ENCODE measurements at regions not wholly inside any gene's neighbourhood (a gene's known extent, or its start where the extent isn't known, plus 50 kb on each side); places are given as distances from the start of the nearest gene placed in this dataset.

DNA sequence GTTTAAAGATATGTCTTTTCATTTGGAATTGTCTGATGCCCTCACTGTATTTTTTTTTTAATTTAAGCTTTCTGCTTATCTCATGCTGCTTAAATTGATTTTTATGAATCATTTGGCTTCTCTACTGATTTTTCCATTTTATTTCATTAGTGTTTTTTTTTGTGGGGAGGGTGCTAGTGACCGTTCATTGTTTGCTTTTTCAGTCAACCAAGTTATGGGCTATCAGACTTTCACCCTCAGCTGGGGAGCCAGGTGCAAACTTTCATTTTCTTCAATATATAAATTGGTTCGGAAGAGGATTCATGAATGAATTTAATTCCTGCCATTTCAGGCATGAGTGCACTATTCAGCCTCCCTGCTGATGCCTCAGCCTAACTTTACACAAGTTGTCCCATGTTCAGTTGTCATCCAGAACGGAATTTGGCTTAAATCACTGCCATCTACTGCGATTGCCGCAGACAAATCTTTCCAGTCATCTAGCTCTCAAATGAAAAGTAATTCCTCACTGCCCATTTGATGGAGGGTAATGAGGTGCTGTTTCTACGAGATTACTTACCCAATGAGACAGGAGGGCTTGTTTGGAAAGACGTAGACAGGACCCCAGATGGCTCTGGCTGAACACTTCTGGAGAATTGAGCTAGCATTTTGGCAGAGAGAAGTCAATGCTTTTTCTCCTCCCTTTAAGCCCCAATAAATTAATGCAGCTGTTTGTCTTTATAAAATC, 89.9 kb upstream of the RORA start:
- no peaks in the 10 kb centered on the region for H3K9me3 Mint-ChIP-seq
- peaks cover 21% of the 10 kb centered on the region for H3K27me3 Mint-ChIP-seq
- DNase-seq, result no peak
- H3K27ac Mint-ChIP-seq, result no peak overlapping the region
- H3K36me3 Mint-ChIP-seq (ENCODE audit: low read depth), result no peaks in the 10 kb centered on the region
- no peaks in the 10 kb centered on the region for H3K4me1 Mint-ChIP-seq (ENCODE audit: low read depth)
- H3K4me3 Mint-ChIP-seq, result no peak overlapping the region

DNA sequence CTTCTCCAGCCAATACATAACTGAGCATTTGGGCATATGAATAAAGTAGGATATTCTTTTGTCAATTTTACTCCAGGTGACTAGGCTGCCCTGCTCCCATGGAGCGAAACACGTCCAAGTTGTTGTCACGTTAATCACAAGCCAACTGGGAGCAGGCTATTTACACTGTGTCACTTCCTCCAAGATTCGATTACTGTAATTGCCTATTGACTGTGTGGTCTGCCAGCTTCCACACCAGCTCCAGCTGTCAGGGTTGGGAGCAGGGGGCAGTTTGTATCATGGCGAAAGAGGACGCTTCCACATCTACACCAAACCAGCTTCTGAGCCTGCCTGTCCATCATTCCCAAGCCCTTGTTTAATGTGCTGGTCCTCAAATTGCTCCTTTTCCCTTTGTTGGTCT, 89.2 kb upstream of the RORA start:
- no peak for DNase-seq
- Mint-ChIP-seq H3K27me3 (peaks cover 18% of the 10 kb centered on the region), H3K4me3 (no peak overlapping the region), H3K4me1 (ENCODE audit: low read depth) (no peaks in the 10 kb centered on the region), H3K27ac (no peak overlapping the region), H3K36me3 (ENCODE audit: low read depth) (no peaks in the 10 kb centered on the region), H3K9me3 (no peaks in the 10 kb centered on the region)

DNA sequence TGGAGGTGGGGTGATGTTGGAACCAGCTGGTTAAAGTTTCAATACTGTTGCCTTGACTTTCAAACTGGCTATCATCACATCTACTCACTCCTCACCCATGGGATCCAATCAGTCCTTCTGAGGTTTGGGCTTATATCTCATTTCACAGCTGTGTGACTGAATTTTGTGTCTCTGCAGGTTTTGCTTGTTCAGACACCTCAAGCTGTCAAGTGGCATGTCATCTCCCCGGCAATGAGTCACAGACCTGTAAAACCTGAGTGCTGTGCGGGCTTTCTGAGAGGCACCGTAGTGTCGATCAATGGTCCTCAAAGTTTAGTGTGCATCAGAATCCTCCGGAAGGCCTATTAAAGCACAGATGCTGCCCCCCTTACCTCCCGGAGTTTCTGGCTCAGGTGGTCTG, 86.4 kb upstream of the RORA start:
- no peaks in the 10 kb centered on the region for H3K4me1 Mint-ChIP-seq (ENCODE audit: low read depth)

DNA sequence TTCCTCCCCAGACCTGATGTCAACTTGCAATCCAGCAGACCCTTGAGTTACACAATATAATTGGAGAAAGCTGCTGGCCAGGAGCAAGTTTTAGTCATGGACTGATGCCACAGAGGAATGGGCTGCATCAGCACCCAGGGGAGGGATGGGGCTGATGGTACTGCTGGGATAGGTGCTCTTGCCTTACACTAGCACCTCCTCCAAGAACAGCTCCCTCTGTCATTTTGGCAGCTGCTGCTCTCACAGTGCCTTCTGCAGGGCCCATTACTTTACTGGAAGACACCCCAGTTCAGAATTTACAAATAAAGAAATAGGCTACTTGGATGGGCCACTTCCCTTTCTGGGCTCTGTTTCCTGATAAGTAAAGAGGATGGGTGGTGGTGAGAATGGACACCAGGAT, 85.3 kb upstream of the RORA start:
- no peak for DNase-seq
- Mint-ChIP-seq H3K27ac (no peak overlapping the region), H3K27me3 (peaks cover 7% of the 10 kb centered on the region), H3K4me1 (ENCODE audit: low read depth) (no peaks in the 10 kb centered on the region), H3K4me3 (no peak overlapping the region), H3K9me3 (no peaks in the 10 kb centered on the region), H3K36me3 (ENCODE audit: low read depth) (no peaks in the 10 kb centered on the region)

More for the DNA sequence above, 86.4 kb upstream of the RORA start:
- DNase-seq, result no peak
- Mint-ChIP-seq H3K27ac (no peak overlapping the region), H3K4me3 (no peak overlapping the region), H3K27me3 (peaks cover 15% of the 10 kb centered on the region), H3K9me3 (no peaks in the 10 kb centered on the region), H3K36me3 (ENCODE audit: low read depth) (no peaks in the 10 kb centered on the region)

DNA sequence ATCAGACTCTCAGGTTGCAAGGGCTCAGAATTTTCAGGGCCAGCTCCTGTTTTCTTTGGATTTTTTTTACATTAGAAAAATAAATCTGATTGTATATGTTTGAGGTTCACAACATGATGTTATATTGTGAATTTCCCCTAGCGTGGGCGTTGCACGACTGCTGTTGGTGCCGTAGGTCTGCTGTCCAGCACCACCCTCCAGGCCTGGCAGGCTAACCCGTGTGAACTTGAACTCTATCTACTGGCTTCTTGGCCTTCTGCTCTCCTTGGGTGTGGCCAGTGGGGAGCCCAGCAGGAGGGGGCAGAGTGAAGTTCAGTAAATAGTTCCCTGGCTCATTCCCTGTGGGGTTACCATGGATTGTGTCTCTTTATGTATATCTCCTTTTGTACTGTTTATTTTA, 80.5 kb upstream of the RORA start:
- Mint-ChIP-seq H3K27me3 (peaks cover 13% of the 10 kb centered on the region), H3K4me1 (ENCODE audit: low read depth) (no peaks in the 10 kb centered on the region), H3K4me3 (no peak overlapping the region), H3K36me3 (ENCODE audit: low read depth) (no peaks in the 10 kb centered on the region), H3K27ac (no peak overlapping the region), H3K9me3 (no peaks in the 10 kb centered on the region)
- no peak for DNase-seq

DNA sequence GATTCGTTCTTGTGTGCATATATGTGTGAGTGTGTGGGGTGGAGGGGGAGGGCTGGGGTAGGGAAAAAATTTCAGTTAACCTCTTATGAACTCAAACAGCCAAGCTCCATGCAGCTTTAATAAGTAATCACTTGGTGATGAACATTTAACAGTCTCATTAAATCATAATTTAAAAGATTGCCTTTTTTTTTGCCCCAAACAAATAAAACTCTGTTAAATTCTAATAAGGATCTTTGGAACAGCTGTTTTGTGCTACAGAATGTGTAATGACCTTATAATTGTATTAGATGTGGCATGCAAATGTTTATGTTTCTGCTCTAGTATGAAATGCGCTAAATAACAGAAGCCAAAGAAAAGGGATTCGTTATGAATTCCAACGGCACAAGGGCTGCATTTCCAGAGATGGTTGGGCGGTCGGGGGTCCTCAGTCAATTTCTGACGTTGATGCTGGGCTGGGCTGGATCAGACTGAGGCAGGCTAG, 80.0 kb upstream of the RORA start:
- Mint-ChIP-seq H3K36me3 (ENCODE audit: low read depth) (no peaks in the 10 kb centered on the region), H3K4me1 (ENCODE audit: low read depth) (no peaks in the 10 kb centered on the region), H3K27me3 (peaks cover 13% of the 10 kb centered on the region), H3K27ac (no peak overlapping the region), H3K4me3 (no peak overlapping the region), H3K9me3 (no peaks in the 10 kb centered on the region)
- no peak for DNase-seq

DNA sequence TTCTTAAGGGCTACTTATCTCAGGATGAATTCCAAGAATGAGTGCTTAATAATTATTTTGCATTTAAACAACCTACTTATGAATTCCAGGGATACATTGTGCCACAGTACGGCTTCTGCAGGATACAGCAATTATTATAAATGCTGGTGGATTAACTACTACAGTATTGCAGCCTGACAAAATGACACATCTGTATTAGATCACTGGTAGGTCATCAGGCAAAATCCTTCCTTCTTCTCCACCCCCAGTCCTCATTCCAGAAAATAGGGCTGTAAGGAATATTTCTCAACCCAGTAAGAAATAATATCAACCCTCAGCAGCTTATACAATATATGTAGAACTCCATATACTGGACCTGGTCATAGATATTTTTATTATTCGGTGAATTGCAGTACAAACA, 79.3 kb upstream of the RORA start:
- Mint-ChIP-seq H3K36me3 (ENCODE audit: low read depth) (no peaks in the 10 kb centered on the region), H3K9me3 (no peaks in the 10 kb centered on the region), H3K4me3 (no peak overlapping the region), H3K27me3 (peaks cover 13% of the 10 kb centered on the region), H3K4me1 (ENCODE audit: low read depth) (no peaks in the 10 kb centered on the region), H3K27ac (no peak overlapping the region)
- no peak for DNase-seq

DNA sequence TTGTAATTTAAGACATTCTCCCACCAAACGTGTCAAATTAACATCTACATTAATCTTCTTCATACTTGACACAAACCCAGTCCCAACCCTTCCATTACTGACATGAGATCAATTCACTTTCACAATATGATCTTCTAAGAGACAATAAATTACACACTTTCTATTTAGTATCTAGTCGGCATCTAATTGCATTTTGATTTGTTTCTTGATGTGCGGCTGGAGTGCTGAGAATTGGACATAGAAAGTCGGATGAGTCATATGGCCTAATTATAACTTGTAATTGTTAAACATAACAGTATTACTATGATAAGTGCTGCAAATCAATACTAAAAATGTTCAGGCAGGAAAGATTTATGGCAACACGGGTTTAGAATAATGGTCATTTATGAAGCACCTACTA, 78.4 kb upstream of the RORA start:
- H3K36me3 Mint-ChIP-seq (ENCODE audit: low read depth), result no peaks in the 10 kb centered on the region
- no peaks in the 10 kb centered on the region for H3K9me3 Mint-ChIP-seq

DNA sequence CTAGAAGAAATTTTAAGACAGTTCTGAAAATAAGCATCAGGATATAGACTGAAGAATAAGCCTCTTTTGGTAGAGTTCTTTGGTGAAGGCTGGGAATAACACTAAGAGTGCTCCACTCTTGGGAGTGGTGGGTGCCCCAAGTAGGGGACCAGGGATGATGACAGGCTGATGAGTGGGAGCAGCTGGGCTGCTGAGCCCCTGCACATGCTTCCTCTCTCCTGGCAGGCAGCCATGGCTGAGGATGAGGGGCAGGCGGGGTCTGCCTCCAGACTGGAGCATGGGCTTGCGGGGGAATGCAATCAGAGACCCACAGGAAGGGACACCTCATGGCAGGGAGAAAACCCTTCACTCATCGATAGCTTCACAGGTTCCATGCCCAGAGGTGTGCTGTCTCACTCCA, 72.6 kb upstream of the RORA start:
- H3K27ac Mint-ChIP-seq, result no peak overlapping the region
- H3K9me3 Mint-ChIP-seq, result no peaks in the 10 kb centered on the region
- H3K4me3 Mint-ChIP-seq, result no peak overlapping the region
- H3K36me3 Mint-ChIP-seq (ENCODE audit: low read depth), result no peaks in the 10 kb centered on the region
- H3K27me3 Mint-ChIP-seq, result peaks cover 7% of the 10 kb centered on the region
- no peak for DNase-seq
- H3K4me1 Mint-ChIP-seq (ENCODE audit: low read depth), result no peaks in the 10 kb centered on the region

More for the DNA sequence above, 78.4 kb upstream of the RORA start:
- Mint-ChIP-seq H3K4me1 (ENCODE audit: low read depth) (no peaks in the 10 kb centered on the region), H3K4me3 (no peak overlapping the region), H3K27ac (no peak overlapping the region), H3K27me3 (peaks cover 13% of the 10 kb centered on the region)
- no peak for DNase-seq

DNA sequence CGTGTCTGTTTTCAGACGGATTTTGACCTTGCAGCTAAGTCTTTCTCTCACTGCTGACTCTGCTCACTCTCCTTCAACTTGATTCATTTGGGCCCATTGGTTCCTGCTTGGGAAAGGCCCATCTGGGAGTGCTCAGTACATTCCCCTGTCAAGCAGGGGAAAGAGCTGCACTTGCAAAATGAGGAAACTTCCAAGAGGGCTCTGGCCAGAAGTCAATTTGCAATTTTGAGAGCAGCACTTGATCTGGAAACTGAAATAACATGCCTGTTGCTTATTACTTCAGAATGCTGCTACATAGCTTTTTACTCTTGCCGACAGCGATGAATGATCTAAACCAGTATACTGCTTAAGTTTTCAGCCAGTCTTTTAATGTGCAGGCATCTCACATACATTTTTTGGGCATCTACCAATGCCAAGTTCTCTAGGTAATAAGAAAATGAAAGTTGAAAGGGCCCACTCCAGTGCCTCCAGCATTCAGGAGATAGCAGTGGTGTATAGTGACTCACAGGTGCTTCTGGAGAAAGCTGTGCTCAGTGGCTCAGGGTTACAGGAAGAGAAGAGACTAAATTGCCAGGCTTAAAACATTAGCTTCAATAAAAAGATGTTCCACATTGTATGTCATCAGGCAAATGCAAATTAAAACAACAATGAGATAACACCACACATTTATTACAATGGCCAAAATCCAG, 70.1 kb upstream of the RORA start:
- H3K27me3 Mint-ChIP-seq, result peaks cover 9% of the 10 kb centered on the region
- no peak overlapping the region for H3K27ac Mint-ChIP-seq
- H3K36me3 Mint-ChIP-seq (ENCODE audit: low read depth), result no peaks in the 10 kb centered on the region
- H3K4me1 Mint-ChIP-seq (ENCODE audit: low read depth), result no peaks in the 10 kb centered on the region
- no peak overlapping the region for H3K4me3 Mint-ChIP-seq
- DNase-seq, result no peak
- no peaks in the 10 kb centered on the region for H3K9me3 Mint-ChIP-seq

DNA sequence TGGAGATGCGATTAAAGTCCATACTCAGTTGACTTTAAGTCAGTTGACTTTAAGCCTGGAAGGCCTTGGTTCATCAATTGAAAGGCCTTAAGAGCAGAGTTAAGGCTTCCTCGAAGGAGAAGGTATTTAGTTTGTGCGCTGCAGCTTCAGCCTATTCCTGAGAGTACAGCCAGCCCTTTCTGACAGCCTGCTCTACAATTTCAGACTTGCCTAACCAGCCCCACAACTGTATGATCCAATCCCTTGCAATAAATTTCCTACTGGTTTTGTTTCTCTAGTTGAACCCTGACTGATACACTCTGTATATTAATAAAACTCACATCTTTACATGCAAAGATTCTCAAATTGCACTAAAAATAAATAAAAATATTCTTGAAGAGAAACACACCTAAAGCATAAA, 66.1 kb upstream of the RORA start:
- Mint-ChIP-seq H3K36me3 (ENCODE audit: low read depth) (no peaks in the 10 kb centered on the region), H3K9me3 (no peaks in the 10 kb centered on the region), H3K27ac (no peak overlapping the region), H3K4me3 (no peak overlapping the region), H3K4me1 (ENCODE audit: low read depth) (no peaks in the 10 kb centered on the region), H3K27me3 (peaks cover 18% of the 10 kb centered on the region)
- DNase-seq, result no peak

DNA sequence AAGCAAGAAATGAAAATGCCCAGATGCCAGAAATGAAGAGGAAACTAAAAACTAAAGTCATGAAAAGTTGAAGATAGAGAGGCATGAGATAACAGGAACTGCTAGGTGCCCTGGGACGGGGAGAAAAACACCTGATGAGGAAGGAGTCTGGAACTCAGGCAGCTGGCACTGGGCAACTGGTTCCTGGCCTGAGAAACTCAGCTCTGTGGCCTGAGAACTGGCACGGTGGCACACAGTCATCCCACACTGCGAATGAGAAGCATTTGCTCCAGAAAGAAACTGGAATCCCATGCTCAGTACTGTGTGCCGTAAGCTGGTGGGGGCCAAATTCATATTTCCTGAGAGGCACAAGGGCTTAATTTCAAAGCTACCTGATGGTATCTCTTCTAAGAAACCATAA, 53.6 kb upstream of the RORA start:
- Mint-ChIP-seq H3K36me3 (ENCODE audit: low read depth) (no peaks in the 10 kb centered on the region), H3K4me3 (no peak overlapping the region), H3K9me3 (no peaks in the 10 kb centered on the region), H3K27ac (no peak overlapping the region), H3K27me3 (peaks cover 35% of the 10 kb centered on the region), H3K4me1 (ENCODE audit: low read depth) (no peaks in the 10 kb centered on the region)
- no peak for DNase-seq

DNA sequence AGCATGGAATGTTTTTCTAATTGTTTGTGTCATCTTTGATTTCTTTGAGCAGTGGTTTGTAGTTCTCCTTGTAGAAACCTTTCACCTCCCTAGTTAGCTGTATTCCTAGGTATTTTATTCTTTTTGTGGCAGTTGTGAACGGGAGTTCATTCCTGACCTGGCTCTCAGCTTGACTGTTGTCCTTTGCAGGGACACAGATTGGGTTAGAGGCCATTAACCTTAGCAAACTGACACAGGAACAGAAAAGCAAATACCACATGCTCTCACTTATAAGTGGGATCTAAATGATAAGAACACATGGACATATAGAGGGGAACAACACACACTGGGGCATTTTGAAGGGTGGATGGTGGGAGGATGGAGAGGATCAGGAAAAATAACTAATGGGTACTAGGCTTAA, 52.2 kb upstream of the RORA start:
- Mint-ChIP-seq H3K27ac (no peak overlapping the region), H3K36me3 (ENCODE audit: low read depth) (no peaks in the 10 kb centered on the region), H3K27me3 (peaks cover 40% of the 10 kb centered on the region), H3K4me1 (ENCODE audit: low read depth) (no peaks in the 10 kb centered on the region), H3K9me3 (no peaks in the 10 kb centered on the region), H3K4me3 (no peak overlapping the region)
- DNase-seq, result no peak
